8988T (cell line): ENCODE measurements at regions not wholly inside any gene's neighbourhood (a gene's known extent, or its start where the extent isn't known, plus 50 kb on each side); places are given as distances from the start of the nearest gene placed in this dataset.

Experiments
- DNase-seq: peaks from one replicate; pipeline ENCODE4 v3.0.0; 2011

DNA sequence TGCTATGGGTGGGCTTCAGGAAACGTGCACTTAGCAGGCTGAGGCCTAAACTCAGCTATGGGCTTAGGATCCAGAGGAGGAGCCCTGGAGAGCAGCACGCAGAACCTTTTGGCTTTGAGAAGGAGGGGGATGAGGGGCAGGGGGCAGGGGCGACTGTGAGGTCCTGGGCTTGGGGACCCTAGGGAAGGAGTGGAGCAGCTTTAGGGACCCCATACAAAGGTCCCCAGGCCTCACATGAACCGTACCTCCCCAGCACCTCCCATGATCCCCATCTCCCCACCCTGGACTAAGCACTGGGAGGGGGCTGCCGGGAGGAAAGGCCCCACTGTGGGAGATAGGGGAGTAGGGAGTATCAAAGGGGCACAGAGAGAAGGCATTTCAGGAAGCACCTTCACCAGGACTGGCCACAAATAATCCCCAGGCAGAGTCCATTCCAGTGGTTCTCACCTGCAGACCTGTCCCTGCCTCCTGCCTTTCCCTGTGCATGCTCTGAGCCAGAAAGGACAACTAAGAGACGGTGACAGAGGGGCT is 62.0 kb upstream of the KLF13 start:
- no peak for DNase-seq

DNA sequence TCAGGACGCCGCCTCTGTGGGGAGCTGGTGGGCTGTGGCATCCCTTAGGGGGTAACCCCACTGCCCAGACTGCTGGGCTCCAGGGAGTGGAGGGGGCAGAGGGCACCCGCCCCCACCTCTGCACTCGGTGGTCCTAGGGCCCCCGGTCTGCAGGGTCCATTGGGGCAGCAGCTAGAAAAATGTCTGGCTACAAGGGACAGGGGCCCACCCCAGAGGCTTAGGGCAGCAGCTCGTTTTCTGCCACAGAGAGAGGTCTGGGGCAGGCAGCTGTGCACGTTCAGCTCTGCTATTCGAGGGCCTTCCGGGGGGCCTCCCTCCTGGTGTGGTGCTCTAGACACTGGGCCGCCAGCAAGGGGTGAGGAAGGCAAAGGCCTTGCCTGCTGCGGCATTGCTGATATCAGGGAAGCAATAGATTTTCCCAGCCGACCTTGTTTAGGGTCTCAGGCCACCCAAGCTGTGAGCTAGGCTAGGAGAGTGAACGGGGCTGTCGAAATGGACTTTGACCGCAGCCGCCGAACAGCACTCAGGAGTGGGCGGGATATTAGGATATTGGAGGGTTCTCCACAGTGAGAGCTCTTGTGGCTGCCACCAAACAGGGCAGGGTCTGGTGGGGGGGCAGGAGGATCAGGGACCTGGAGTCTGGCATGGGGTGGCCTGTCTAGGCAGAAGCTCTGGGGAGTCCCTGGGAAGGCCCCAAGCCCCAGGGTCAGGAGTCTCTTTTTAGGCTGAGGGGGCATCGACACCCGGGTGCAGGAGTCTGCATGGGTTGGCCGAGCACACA is 61.4 kb upstream of the KLF13 start:
- no peak for DNase-seq

DNA sequence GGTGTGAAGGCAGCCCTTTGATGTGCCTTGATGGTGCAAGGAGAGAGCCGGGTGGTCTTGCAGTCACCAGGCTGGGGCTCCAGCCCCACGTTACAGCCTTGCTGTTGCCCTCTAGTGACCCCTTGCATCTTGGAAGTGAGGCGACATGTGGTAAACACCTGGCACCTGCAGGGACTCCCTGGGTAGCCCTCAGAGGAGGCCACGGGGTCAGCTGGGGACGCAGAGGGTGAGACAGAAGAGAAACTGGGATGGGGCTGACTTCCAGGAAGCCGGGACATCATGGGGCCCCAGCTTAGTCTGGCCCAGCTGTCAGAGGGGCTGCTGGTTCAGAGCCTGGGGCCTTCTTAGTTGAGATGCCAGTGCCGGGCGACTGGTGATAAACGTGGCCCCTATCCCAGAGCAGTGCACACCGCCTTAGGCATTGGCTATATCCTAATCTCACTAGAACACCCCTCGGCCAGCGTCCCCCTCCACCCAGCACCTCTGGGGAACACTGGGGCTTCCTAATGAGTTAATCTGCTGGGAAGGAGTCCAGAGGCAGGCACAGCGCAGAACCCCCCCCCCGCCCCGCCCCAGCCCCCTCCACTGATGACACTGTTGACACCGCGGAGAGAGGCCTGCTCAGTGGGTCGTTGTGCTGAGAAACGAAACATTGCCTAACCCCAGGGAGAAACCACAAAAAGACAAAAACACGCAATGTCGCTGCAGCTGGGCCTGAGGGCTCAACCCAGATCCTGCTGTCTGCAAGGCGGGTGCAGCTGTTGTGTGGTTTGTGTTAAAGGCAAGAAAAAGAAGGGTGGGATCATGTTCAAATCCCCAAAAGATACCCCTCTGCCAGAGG is 60.5 kb upstream of the KLF13 start:
- no peak for DNase-seq

DNA sequence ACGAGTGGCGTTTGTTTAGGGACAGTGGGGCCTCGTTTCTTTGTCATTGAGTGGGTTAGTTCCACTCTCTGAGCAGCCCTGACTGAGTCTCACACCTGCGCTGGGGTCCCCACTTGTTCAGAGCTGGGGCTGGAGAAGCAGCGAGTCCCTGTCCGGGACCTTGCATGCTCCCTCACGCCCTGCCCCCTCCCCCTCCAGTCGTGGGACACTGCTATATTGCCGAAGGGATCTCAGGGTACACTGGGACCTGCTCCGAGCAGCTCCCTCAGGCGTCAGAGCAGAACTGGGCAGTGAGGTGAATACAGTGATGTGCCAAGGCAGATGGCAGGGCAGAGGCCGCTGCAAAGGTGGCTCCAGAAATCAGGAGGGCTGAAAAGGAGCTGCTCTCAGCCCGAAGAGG is 59.9 kb upstream of the KLF13 start:
- no peak for DNase-seq

DNA sequence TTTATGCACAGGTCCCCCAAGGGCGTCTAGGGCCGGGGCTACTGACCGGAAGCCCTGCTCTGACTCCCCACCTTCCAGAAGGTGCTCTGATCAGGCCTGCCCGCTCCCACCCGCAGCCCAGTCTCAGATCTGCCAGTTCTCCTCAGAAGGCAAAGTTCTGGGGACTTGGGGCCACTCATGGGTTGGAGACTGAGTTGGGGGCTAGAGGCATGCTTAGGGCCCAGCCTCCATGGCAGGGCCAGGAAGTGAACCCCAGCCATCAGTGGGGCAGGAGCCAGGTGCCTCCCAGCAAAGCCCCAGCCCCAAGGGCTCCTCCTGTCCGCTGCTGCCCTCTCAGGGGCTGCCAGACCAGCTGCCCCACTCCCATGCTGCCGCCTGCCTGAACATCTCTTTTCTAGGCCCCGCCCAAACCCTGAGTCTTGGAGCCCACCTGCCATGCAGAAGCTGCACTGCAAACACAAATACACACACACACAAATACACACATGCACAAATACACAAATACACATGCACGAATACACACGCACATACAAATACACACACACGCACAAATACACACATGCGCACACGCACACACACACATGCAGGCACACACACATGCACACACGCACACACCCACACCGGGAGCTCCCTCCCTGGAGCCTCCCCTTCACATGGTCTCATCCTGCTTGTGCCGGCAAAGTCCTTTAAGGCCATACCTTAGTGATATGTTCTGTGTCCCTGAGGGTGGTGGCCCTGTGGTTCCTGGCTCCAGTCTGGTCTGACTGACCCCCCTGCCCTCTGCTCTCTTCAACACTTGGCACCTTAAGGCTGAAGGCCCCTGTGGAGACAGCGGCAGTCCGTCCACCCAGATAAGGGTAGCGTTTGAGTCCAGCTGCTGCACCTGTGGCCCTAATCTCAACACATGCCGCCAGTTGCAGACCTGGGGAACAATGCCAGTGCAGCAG is 59.2 kb upstream of the KLF13 start:
- no peak for DNase-seq

DNA sequence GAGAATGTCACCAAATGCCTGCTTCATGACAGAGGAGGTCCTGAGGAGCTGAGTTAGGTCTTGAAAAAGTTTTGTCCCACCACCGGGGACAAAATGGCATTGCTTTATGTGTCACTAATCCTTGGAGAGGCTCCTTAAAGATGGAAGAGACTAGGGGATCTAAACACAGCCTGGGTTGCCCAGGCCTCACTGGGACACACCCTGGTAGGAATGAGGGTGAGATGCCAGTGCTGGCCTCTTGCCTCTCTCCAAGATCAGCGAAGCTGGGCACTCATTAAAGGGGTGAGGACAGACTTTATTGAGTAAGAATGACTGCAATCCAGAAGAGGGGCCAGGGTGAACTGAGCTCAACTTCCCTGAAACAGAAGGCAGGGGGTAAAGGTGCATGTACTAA is 58.5 kb upstream of the KLF13 start:
- DNase-seq, result no peak

DNA sequence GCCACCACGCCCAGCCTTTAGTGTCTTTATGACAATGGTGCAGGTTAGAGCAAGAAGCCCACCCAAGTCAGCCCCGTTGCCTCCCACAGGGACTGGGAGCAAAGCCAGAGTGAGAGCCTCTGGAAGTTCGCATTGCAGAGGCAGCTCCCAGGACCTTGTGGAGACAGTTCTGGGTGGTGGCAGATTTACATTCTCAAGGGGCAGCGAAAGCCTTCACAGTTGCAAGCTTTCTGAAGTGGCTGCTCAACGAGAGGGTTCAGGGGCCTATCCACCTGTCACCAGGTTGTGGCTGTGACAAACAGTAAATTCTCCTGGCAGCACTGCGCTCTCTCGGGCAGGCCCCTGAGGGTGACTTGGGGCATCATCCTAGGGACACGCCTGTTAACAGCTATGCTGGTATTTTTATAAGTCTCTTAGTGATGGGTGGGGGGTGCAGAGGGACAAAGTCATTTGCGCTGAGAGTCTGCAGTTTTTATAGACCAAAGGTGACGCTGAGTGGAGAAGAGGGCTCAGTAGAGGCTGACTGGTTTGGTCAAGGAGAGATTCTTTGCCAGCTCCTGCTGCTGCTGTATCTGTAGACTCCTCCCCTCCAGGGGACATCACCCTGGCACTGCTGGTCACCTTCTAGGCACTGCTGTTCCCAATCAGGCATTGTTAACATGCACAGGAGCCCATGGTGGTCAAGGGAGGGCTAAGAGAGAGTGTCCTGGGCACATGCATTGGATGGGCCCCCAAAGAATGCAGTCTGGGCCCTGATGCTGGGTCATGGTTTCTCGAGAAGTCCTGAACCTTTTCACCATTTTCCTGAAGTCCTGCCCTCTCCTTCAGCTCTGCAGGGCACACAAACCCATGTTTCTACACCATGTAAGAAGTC is 57.5 kb upstream of the KLF13 start:
- DNase-seq, result no peak

DNA sequence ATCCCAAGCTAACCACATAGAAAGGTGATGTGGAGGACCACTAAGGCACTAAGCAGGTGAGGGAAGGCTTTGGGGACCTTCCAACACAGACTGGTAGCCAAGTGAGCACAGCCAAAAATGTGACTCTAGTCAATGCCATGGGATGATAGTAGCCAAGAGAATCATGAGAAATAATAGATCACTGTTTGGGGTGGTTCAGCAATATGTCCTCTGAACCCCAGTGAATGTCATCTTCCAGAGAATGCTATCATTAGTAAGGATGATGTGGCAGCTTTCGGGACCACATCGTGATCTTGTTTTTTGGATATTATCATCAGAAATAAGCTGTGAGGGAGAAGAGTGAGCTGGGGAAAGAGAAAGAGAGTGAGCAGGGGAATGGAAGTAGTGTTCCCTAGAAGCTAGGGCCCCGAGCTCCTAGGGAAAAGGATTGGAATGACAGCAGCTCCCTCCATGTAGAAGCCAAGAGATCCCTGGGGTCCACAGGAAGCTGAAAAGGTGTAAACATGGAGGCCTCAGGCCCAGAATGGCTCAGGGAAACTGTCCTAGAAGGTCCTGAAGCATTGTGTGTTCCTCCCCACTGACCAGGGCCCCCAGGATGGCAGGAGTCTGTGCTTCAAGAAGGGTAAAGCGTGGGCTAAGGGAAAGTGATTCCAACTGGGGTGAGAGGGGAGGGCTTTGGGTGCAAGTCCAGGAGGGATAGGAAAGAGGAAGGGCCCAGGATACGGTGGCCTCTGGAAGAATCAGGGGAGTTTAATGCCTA is 56.6 kb upstream of the KLF13 start:
- no peak for DNase-seq

DNA sequence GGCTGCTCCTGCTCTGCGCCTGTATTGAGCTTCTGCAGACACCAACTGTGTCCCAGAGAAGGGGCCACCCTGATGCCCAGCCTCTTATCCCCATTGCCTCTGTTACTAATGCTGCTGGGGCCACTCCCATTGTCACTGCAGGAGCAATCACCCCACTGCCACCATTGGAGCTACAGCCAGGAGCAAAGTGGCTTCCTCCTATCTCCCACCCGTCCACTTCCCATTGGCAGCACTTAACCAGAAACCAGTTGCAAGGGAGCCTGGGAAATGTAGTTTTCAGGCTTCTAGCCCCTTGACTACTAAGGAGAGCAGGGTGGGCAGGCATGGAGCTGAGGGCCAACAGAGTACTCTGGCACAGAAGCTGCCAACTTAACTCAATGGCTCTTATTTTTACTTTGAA is 55.9 kb upstream of the KLF13 start:
- no peak for DNase-seq

DNA sequence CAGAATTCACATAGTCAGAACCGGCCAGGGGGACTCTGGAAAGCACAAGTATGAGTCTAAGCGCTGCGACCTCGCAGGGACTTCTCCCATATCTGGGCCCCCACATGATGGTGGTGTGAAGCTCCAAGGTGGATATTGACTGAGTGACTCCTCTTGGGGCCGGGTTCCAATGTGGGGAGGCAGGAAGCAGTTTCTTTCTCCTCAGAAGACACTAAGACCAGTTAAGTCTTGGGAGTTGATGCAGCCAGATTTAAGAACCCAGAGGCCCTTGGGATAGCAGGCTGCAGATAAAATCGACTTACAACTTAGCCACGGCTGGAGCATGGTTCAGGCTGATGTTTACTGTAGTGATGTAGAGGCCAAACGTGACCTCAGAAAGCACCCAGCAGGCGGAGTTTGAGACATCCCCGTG is 55.4 kb upstream of the KLF13 start:
- DNase-seq, result no peak

DNA sequence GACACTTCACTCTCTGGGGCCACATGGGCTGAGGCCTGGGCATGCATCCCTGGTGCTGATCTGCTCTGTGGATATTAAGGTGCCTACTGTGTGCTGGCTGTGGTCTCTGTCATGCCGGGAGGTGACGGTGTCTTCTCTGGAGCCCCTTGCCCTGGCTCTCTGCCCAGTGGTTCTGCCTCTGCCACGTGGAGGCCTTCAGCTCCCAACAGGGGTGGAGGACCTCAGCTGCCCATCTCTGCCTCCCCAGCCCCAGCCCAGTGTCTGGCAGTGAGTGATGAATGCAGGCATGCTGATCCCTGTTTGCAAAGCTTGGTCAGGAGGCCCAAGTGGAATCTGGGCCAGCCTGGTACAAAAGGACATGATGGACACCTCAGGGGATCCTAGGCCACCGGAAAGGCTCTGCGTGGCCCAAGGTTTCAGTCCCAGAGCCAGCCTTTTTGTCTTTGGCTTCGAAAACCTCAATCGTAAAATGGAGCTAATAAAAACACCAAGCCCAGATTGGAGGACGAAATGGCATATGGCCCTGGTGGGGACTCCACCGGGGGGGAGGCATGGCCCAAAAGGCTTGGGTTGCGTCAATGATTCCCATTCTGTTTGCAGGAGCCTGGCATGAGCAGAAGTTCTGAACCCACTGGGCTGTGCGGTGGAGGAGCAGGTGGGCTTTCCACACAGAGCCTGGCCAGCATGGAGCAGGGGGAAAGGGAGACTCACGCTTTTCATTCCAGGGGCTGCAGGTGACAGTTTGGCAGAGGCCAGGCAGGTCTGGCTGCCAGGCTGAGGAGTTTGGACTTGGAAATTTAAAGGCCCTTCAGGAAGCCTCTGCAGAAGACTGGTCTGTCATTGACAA is 54.7 kb upstream of the KLF13 start:
- no peak for DNase-seq

DNA sequence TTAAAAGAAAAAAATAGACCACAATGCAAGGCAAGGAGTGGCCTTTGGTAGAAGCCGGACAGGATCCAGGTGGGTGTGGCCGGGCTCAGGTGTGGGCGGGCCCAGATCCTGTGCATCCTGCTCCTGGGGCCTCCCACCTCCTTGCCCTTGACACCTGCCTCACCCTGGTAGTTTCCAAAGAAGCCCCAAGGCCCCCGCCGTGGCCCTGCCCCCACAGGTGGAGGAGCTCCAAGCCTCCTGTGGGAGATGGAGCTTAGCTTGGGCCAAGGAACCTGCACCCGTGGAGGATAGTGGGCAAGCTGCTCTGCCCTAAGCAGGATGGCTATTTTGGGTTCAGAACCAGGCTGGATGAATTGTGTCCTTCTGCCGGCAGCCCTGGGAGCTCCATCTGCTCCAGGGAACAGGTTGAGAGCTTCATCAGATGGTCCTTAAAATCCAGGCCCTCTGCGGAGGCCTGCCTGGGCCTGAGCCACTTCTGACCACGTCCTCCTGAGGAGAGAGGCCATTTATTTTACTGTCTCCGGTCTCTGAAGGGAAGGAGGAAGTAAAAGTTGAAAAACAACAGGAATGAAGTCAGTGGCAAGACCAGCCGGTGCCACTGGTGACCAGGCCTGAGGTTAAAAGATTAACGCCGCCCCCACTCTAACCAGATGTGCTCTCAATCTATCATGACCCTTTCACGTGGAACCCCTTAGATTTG is 53.9 kb upstream of the KLF13 start:
- no peak for DNase-seq

DNA sequence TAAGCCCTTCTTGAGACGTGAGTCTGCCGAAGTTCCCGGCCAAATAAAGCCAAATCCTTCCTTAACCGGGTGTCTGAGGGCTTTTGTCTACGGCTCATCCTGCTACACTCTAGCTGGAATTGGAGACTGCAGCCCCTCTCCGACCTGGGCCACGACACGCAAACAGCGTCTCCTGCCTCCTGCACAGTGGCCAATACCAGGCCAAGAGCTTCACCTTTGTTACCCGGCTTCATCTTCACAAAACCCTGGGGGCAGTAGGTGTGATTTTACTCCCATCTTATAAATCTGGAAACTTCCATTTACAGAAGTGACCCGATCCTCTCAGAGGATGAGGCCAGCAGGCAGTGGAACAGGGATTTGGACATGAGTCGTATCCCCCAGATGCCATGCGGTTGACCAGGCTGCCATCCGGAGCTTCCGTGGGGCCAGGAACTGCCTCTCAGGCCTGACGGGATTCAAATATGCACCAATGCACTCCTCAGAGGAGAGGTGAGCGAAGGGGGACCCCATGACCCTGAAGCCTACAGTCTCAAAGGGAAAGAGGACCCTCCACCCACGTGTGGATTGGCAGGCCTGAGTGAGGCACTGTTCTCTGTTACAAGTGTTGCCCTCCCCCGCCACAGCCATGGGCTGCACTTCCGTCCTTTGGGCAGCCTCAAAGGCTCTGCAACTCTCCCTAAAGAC is 53.2 kb upstream of the KLF13 start:
- DNase-seq, result no peak

DNA sequence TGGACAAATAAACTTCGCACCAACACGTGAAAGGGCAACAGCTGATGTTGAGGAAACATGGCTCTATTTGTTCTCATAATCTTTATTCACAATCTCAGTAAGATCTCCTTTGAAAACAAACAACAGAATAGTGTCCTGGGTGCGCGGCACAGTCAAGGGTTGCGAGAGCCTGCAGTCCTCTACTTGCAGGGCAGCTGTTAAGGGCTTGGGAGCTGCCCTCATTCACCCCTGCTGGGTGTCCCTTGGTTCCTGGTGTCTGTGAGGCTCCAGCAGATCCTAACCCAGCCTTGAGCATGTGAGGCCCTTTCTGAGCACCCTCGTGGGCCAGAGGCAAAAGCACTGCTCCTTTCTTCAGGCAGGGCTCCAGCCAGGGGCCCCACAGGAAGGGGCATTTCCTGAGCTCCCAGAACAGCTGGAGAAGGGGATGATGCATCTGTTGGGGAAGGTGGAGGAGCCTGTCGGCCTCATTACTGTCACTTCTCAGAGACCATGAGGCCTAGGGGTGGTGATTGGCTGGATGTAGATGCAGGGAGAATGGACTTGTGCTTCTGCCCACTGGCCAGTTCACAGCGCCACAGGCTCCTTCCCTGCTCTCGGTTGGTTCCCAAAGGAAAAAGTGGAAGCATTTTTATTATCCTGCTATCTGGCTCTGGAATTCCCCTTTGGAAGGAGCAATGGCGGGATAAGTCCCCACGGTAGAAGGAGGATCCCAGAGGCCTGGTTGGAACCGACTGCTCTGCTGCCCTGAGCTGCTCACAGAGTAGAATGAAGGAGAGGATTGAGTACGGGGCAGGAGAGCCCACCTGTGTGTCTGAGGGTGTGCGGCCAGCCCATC is 51.9 kb upstream of the KLF13 start:
- DNase-seq, result no peak

DNA sequence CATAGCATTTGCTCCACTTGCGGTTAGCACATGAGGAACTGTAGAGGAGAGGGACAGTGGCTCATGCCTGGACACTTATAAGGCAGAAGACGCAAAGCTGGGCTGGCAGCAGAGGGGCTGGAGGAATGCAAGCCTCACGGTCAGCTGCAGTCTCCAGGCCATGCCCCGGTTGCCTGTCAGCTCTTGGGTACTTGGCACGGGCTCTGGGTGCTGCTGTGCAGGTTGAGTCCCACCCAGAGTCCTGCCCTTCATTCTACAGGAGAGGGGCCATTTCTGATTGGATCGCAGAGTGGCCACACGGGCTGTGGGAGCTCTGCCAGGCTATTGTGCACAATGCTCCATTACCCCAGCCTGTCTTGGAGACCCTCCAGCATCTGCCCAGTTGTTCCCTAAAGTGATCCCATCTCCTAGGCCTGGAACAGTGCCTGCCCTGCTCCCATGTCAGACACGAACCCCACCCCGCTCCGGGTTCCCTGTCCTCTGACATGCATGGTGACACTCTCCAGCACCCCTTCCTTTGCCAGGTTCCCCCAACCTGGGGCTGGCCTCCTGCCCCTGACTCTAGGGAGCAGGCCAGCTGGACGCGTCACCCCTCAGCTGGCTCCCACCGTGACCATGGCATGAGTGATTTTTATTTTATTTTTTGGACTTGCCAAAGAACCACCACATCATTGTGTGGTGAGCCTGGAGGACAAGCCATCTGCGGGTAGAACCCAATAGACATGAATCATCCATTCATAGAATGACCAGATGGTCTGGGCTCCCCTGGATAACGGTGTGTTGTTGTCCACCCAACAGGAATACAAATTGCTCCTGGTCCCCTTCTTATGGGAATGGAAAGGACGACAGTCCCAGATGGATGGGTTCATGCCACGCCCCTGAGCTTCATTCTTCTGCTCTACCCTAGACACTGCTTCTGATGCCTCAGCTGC is 51.0 kb upstream of the KLF13 start:
- no peak for DNase-seq

DNA sequence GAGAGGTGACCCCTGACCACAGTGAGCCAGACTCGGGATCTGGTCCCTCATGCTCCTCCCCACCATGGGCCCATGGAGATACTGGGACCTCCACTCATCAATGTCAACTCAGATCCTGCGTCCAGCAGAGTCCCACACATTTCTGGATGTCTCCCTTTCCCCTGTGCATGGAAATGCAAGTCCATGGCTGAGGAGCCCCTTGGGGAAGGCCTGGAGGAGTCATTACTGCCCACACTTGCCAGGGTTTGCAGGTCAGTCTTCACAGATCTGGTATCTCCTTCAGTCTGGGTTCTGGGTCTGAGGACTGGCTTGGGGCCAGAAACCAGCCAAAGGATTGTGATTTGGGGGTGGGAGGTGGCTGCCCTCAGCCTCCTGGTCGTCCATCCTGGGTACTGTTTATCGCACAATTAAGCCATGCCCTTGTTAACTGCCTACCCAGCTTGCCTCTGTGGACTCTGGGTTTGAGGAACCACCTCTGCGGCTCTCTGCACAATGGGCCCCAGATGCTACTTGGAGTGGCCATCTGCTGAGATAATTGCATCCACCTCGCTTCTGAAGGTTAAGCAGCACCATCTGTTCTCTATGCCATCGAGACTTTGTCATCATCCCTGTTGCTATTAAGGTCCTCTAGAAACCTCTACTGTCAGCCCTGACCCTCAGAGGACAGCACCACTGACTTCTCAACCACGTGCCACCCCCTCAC is 49.9 kb upstream of the KLF13 start:
- no peak for DNase-seq
